Endodermal cell (in vitro differentiated cells): ENCODE measurements at regions not wholly inside any gene's neighbourhood (a gene's known extent, or its start where the extent isn't known, plus 50 kb on each side); places are given as distances from the start of the nearest gene placed in this dataset.

Source experiments
- DNase-seq: peaks from one replicate; pipeline ENCODE4 v3.0.0-alpha.2; 2017
- H3K27ac ChIP-seq: 2 replicates; pipeline ENCODE4 v1.5.1; 2013; ENCODE audit warnings: mild to moderate bottlenecking, low read depth, low read length, moderate library complexity
- H3K27me3 ChIP-seq: 2 replicates; pipeline ENCODE4 v1.6.1; 2013; ENCODE audit warnings: mild to moderate bottlenecking, low read length, moderate library complexity; ENCODE audit not compliant: insufficient read depth, control insufficient read depth, poor library complexity, severe bottlenecking
- H3K36me3 ChIP-seq: 2 replicates; pipeline ENCODE4 v1.7.0; 2013; ENCODE audit warnings: mild to moderate bottlenecking, low read length, moderate library complexity; ENCODE audit not compliant: control insufficient read depth, insufficient read depth
- H3K4me1 ChIP-seq: one replicate; pipeline ENCODE4 v1.7.0; 2013; ENCODE audit warnings: low read length; ENCODE audit not compliant: control insufficient read depth, insufficient read depth
- H3K4me3 ChIP-seq: 2 replicates; pipeline ENCODE4 v1.5.1; 2013; ENCODE audit warnings: mild to moderate bottlenecking, low read length, moderate library complexity
- H3K9ac ChIP-seq: 2 replicates; pipeline ENCODE4 v1.6.1; 2013; ENCODE audit warnings: mild to moderate bottlenecking, low read length, moderate library complexity; ENCODE audit not compliant: poor library complexity, severe bottlenecking; ENCODE audit errors: extremely low read depth
- H3K9me3 ChIP-seq: 2 replicates; pipeline ENCODE4 v1.6.1; 2013; ENCODE audit warnings: mild to moderate bottlenecking, low read length, moderate library complexity; ENCODE audit not compliant: control insufficient read depth
- H3K27ac Mint-ChIP-seq: 2 replicates; pipeline ENCODE4 v1.8.0; 2020; ENCODE audit warnings: mixed read lengths
- H3K27me3 Mint-ChIP-seq: 2 replicates; pipeline ENCODE4 v1.8.0; 2021; ENCODE audit warnings: mild to moderate bottlenecking, mixed read lengths; ENCODE audit not compliant: insufficient read depth
- H3K36me3 Mint-ChIP-seq: 2 replicates; pipeline ENCODE4 v1.8.0; 2020; ENCODE audit warnings: low read depth, mixed read lengths
- H3K4me1 Mint-ChIP-seq: 2 replicates; pipeline ENCODE4 v1.8.0; 2020; ENCODE audit warnings: mixed read lengths
- H3K4me3 Mint-ChIP-seq: 2 replicates; pipeline ENCODE4 v1.8.0; 2020; ENCODE audit warnings: mild to moderate bottlenecking, moderate library complexity, mixed read lengths
- H3K9me3 Mint-ChIP-seq: 2 replicates; pipeline ENCODE4 v1.8.0; 2020; ENCODE audit warnings: mild to moderate bottlenecking, mixed read lengths
- WGBS, 2 experiments: methylation state at CpG; one replicate each; pipeline versions ENCODE4 v1.1.5 to v1.1.7; 2013; ENCODE audit warnings: missing lambda C conversion rate in 2 of 2, mixed read lengths in 1 of 2; ENCODE audit not compliant: insufficient coverage in 1 of 2, insufficient read length in 1 of 2; 5-methylcytosine and 5-hydroxymethylcytosine counted together
- TF ChIP-seq, protein P1 (sequence below): fragments of 200-600 bp; sonication (generic); conservative IDR thresholded peaks from 2 replicates; pipeline ENCODE4 v1.5.0; 2021; ENCODE audit warnings: antibody characterized with exemption, mild to moderate bottlenecking

DNA sequence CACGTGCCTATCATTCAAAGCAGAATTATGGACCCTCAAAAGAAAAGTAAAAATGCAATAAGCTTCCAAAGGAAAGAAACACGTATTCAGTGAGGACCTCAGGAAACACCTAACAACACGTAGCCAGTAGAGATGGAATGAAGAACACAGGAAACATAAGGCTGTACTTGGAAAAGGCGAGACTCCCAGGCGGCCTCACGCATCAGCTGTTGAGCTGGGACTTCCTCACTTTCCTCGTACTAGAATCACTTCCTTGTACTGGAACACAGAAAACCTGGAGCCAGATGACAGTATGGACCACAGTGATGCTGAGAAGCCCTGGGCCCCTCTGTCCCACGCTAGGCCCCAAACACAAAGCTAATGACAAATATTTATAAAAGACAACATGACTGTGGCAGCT, 94.4 kb upstream of the BACE2 start:
- Mint-ChIP-seq H3K9me3 (no peaks in the 10 kb centered on the region), H3K27ac (no peak overlapping the region)

DNA sequence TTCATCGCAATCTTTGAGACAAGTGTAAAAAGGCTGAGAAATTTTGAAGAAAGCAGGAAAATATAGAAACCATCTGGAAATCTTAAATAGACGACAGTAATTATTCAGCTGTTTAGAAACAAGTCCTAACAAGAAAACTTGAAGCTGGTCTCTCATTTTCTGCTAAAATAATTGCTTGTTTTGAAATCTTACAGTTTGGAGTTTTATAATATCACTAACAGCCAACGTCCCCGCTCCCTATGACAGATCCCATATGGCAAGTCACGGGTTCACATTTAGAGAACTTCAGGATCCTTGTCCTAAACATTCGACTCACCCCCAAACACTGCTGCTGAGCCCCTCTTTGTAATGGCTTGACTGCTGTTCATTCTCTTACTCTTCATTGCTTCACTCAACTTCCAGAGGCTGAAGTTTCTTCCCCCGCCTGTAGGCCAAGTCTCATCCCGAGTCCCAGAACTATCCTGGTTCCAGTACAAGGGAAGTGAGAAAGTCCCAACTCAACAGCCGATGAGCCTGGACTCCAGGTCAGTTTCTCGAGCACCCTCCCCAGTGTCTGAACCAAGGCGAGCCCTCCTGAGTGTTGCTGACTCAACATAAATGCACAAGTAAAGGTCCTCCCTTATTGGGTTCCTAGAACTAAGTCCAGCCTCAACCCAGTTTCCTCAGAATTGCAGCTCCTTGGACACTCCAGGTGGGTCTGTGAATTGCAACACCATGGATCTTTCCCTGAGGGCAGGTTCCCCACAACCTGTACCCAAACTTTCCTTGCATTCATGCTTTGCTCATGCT, 93.4 kb upstream of the BACE2 start:
- TF ChIP-seq, protein P1, sequence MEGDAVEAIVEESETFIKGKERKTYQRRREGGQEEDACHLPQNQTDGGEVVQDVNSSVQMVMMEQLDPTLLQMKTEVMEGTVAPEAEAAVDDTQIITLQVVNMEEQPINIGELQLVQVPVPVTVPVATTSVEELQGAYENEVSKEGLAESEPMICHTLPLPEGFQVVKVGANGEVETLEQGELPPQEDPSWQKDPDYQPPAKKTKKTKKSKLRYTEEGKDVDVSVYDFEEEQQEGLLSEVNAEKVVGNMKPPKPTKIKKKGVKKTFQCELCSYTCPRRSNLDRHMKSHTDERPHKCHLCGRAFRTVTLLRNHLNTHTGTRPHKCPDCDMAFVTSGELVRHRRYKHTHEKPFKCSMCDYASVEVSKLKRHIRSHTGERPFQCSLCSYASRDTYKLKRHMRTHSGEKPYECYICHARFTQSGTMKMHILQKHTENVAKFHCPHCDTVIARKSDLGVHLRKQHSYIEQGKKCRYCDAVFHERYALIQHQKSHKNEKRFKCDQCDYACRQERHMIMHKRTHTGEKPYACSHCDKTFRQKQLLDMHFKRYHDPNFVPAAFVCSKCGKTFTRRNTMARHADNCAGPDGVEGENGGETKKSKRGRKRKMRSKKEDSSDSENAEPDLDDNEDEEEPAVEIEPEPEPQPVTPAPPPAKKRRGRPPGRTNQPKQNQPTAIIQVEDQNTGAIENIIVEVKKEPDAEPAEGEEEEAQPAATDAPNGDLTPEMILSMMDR: no peak
- no peak overlapping the region for H3K4me3 Mint-ChIP-seq
- no peak overlapping the region for H3K27ac Mint-ChIP-seq
- Histone ChIP-seq H3K9me3 (no peaks in the 10 kb centered on the region), H3K4me3 (no peak overlapping the region), H3K4me1 (no peaks in the 10 kb centered on the region), H3K27ac (no peak overlapping the region), H3K36me3 (no peaks in the 10 kb centered on the region), H3K27me3 (no peaks in the 10 kb centered on the region), H3K9ac (no peak overlapping the region)
- DNase-seq: no peak
- H3K27me3 Mint-ChIP-seq: no peaks in the 10 kb centered on the region
- 90 to 95% methylated on average over 6 to 11 of the region's 11 CpGs for WGBS, 2 experiments
- no peaks in the 10 kb centered on the region for H3K36me3 Mint-ChIP-seq
- no peaks in the 10 kb centered on the region for H3K9me3 Mint-ChIP-seq
- H3K4me1 Mint-ChIP-seq: no peaks in the 10 kb centered on the region

More for the DNA sequence above, 94.4 kb upstream of the BACE2 start:
- peaks cover 2% of the 10 kb centered on the region for H3K4me1 ChIP-seq
- H3K9ac ChIP-seq: no peak overlapping the region
- no peak for DNase-seq
- WGBS, 2 experiments: 90 to 96% methylated on average over 4 to 8 of the region's 8 CpGs
- TF ChIP-seq, protein P1: no peak
- peaks cover 3% of the 10 kb centered on the region for H3K27me3 ChIP-seq
- H3K9me3 ChIP-seq: no peaks in the 10 kb centered on the region
- Mint-ChIP-seq H3K4me1 (peaks cover 4% of the 10 kb centered on the region), H3K4me3 (no peak overlapping the region), H3K27me3 (peaks cover 6% of the 10 kb centered on the region), H3K36me3 (no peaks in the 10 kb centered on the region)
- no peak overlapping the region for H3K27ac ChIP-seq
- no peaks in the 10 kb centered on the region for H3K36me3 ChIP-seq
- H3K4me3 ChIP-seq: no peak overlapping the region

DNA sequence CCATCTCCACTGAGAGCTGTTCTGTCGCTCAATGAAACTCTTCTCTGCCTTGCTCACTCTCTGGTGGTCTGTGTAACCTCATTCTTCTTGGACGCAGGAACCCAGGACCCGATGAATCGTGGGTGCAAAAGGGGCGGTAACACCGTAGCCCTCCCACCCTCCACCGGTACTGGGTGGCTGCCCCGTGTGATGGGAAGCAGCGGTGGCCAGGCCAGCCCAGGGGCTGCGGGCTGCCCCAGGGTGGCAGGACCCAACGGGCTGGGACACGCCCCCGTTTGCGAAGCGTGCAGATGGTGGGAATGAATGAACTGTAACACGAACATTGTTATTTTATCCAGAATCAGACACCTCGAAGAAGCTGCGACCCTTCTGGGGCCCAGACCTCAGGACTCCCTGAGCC, 92.3 kb upstream of the BACE2 start:
- H3K9ac ChIP-seq: no peak overlapping the region

More for the DNA sequence above, 92.3 kb upstream of the BACE2 start:
- TF ChIP-seq, protein P1: no peak
- H3K4me1 Mint-ChIP-seq: peaks cover 3% of the 10 kb centered on the region
- Histone ChIP-seq H3K4me3 (no peak overlapping the region), H3K27me3 (no peaks in the 10 kb centered on the region), H3K36me3 (no peaks in the 10 kb centered on the region), H3K9me3 (no peaks in the 10 kb centered on the region), H3K4me1 (no peaks in the 10 kb centered on the region), H3K27ac (no peak overlapping the region)
- no peak for DNase-seq
- no peak overlapping the region for H3K4me3 Mint-ChIP-seq
- no peaks in the 10 kb centered on the region for H3K36me3 Mint-ChIP-seq
- WGBS, 2 experiments: 95 to 97% methylated on average over 15 to 18 of the region's 18 CpGs
- no peaks in the 10 kb centered on the region for H3K9me3 Mint-ChIP-seq
- H3K27ac Mint-ChIP-seq: no peak overlapping the region
- no peaks in the 10 kb centered on the region for H3K27me3 Mint-ChIP-seq
